PC-9 (cell line): ENCODE measurements at regions not wholly inside any gene's neighbourhood (a gene's known extent, or its start where the extent isn't known, plus 50 kb on each side); places are given as distances from the start of the nearest gene placed in this dataset.

Experiments
- EZH2 ChIP-seq: fragments of 200-600 bp; sonication (generic); IDR thresholded peaks from 2 replicates; pipeline ENCODE4 v1.8.0; 2017; ENCODE audit warnings: antibody characterized with exemption, low read depth
- TF ChIP-seq, protein P1 (sequence below): fragments of 200-600 bp; sonication (generic); conservative IDR thresholded peaks from 2 replicates; pipeline ENCODE4 v1.6.1; 2017; ENCODE audit warnings: mixed run types, antibody characterized with exemption, mild to moderate bottlenecking, moderate library complexity

DNA sequence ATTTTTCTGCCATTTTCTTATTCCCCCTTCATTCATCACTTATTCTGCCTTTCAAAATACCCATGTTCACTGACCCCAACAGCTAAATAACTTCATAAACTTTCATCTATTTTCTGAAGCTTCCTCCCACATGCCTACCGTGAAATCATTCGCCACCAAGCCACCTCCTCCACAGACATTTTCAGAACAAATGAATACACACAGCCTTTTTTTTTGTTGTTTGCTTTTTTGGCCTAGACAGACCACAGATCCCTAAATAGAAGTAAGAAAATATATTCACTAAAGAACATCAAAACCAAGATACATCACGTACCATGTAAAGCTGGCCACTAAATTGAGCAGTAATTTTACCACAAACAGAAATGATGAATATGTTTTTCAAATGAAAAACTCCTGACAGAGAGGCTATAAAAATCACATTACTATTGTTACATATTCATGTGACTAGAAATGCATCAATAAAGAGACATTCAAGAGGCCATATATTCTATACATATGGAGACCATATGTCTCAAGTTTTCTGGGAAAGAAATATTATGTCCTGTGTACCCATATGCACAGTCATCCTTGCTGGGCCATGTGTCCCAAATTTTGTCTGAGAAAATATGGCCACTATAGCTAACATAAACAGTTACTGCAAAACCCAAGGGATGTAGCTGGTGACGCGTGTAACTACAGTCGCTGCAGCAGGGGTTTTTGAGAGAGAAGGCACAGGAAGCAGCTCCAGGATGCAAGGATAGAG is 200.3 kb downstream of the FBXO15 start:
- TF ChIP-seq, protein P1, sequence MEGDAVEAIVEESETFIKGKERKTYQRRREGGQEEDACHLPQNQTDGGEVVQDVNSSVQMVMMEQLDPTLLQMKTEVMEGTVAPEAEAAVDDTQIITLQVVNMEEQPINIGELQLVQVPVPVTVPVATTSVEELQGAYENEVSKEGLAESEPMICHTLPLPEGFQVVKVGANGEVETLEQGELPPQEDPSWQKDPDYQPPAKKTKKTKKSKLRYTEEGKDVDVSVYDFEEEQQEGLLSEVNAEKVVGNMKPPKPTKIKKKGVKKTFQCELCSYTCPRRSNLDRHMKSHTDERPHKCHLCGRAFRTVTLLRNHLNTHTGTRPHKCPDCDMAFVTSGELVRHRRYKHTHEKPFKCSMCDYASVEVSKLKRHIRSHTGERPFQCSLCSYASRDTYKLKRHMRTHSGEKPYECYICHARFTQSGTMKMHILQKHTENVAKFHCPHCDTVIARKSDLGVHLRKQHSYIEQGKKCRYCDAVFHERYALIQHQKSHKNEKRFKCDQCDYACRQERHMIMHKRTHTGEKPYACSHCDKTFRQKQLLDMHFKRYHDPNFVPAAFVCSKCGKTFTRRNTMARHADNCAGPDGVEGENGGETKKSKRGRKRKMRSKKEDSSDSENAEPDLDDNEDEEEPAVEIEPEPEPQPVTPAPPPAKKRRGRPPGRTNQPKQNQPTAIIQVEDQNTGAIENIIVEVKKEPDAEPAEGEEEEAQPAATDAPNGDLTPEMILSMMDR: no peak
- no peak for TF ChIP-seq EZH2
